K562 (cell line): ENCODE measurements at regions not wholly inside any gene's neighbourhood (a gene's known extent, or its start where the extent isn't known, plus 50 kb on each side); places are given as distances from the start of the nearest gene placed in this dataset.

ENCODE experiments used
- ATAC-seq: fragments of 200-7000 bp; cut with Tn5 transposase; 3 replicates; pipeline ENCODE4 v1.9.1; 2020; ENCODE audit warnings: moderate library complexity
- BruUV-seq: library from RNA; stranded (reverse); fragments of 400-500 nt; replicated peaks from 2 replicates; lab custom pipeline; 2021; lab: Mats Ljungman, UMichigan
- CTCF ChIA-PET: fragments of 300-600 bp; formaldehyde crosslinking; extraction: SDS; loops from one replicate; lab custom pipeline; 2021; ENCODE audit warnings: low intra/inter-chr PET ratio; lab: Yijun Ruan, JAX
- POLR2A ChIA-PET: fragments of 300-600, 350-650 bp; sonication (Branson Sonifier 250); formaldehyde crosslinking; extraction: SDS; loops from one replicate; lab custom pipeline; 2021; ENCODE audit warnings: antibody characterized with exemption, inconsistent platforms; lab: Yijun Ruan, JAX
- DNase-seq, 4 experiments: peaks; one replicate each; pipeline versions ENCODE4 v3.0.0 to v3.0.0-alpha.2; 2011 to 2018; ENCODE audit warnings: low spot score in 3 of 4, mixed read lengths in 3 of 4; ENCODE audit errors: extremely low read depth in 1 of 4
- FAIRE-seq: peaks from 2 replicates; lab custom pipeline; 2011; peaks lifted over from hg19 to GRCh38; lab: Jason Lieb, UNC
- H2AFZ ChIP-seq: 2 replicates; pipeline ENCODE4 v1.6.0; 2011; ENCODE audit warnings: low read depth, low read length, control low read depth, inconsistent platforms
- H3K27ac ChIP-seq: fragments of 200-600 bp; 3 replicates; pipeline ENCODE4 v1.8.0; 2011; ENCODE audit warnings: low read depth, mild to moderate bottlenecking, control low read depth, inconsistent platforms, low read length, moderate library complexity, mixed read lengths; ENCODE audit errors: extremely low read depth
- H3K27me3 ChIP-seq, 2 experiments: fragments of 300-600 bp in 1 of 2; 2 replicates in 1 of 2; 3 replicates in 1 of 2; pipeline versions ENCODE4 v1.6.0 to v1.8.0; 2011; ENCODE audit warnings: inconsistent platforms in 2 of 2, low read length in 2 of 2, mild to moderate bottlenecking in 1 of 2, mixed read lengths in 1 of 2, moderate library complexity in 1 of 2; ENCODE audit not compliant: control insufficient read depth in 2 of 2, insufficient read depth in 2 of 2
- H3K36me3 ChIP-seq: fragments of 300-600 bp; 3 replicates; pipeline ENCODE4 v1.8.0; 2011; ENCODE audit warnings: mild to moderate bottlenecking, low read length, inconsistent platforms; ENCODE audit not compliant: control insufficient read depth, insufficient read depth
- H3K4me1 ChIP-seq, 2 experiments: fragments of 200-600 bp in 1 of 2; replicated peaks in 1 of 2; 2 replicates in 1 of 2; 3 replicates in 1 of 2; pipeline versions ENCODE4 v1.5.1 to v1.8.0; 2011; ENCODE audit warnings: inconsistent platforms in 2 of 2, low read length in 2 of 2, mild to moderate bottlenecking in 1 of 2, mixed read lengths in 1 of 2, moderate library complexity in 1 of 2; ENCODE audit not compliant: control insufficient read depth in 2 of 2, insufficient read depth in 2 of 2
- H3K4me2 ChIP-seq: 2 replicates; pipeline ENCODE4 v1.6.1; 2011; ENCODE audit warnings: low read length, control low read depth, inconsistent platforms, mixed read lengths; ENCODE audit not compliant: insufficient read depth
- H3K4me3 ChIP-seq: fragments of 200-600 bp; sonication (generic), shearing (Covaris generic); 2 replicates; pipeline ENCODE4 v1.5.1; 2016; ENCODE audit warnings: control low read depth, inconsistent platforms
- H3K79me2 ChIP-seq: fragments of 200-600 bp; 3 replicates; pipeline ENCODE4 v1.8.0; 2011; ENCODE audit warnings: low read length, inconsistent platforms; ENCODE audit not compliant: control insufficient read depth, insufficient read depth
- H3K9ac ChIP-seq, 2 experiments: 2 replicates each; pipeline versions ENCODE4 v1.6.0 to v1.6.1; 2011; ENCODE audit warnings: low read depth in 2 of 2, low read length in 2 of 2, control low read depth in 1 of 2, inconsistent platforms in 1 of 2, mild to moderate bottlenecking in 1 of 2, mixed read lengths in 1 of 2; ENCODE audit not compliant: insufficient read depth in 1 of 2
- H3K9me1 ChIP-seq: one replicate; pipeline ENCODE4 v1.6.0; 2011; ENCODE audit warnings: inconsistent platforms, mild to moderate bottlenecking, low read length, moderate library complexity; ENCODE audit not compliant: control insufficient read depth, insufficient read depth
- H3K9me3 ChIP-seq: replicated peaks from 2 replicates; pipeline ENCODE4 v1.5.1; 2011; ENCODE audit warnings: low read depth, low read length, inconsistent platforms; ENCODE audit not compliant: control insufficient read depth, insufficient read depth
- H4K20me1 ChIP-seq: replicated peaks from 2 replicates; pipeline ENCODE4 v1.6.1; 2011; ENCODE audit warnings: low read length, inconsistent platforms, mixed read lengths; ENCODE audit not compliant: control insufficient read depth, insufficient read depth
- ASH1L ChIP-seq: fragments of 450-650 bp; IDR thresholded peaks from 2 replicates; pipeline ENCODE4 v1.6.1; 2018; ENCODE audit warnings: borderline replicate concordance, mild to moderate bottlenecking, low read depth; ENCODE audit not compliant: partially characterized antibody
- BRF2 ChIP-seq: IDR thresholded peaks from 3 replicates; pipeline ENCODE4 v1.6.1; 2011; ENCODE audit warnings: borderline replicate concordance, mild to moderate bottlenecking; ENCODE audit not compliant: insufficient read length, insufficient read depth
- ELF4 ChIP-seq: fragments of 450-650 bp; formaldehyde crosslinking; IDR thresholded peaks from 2 replicates; pipeline ENCODE4 v1.4.0; 2022; ENCODE audit warnings: missing genetic modification characterization
- FOXA3 ChIP-seq, 2 experiments: fragments of 450-650 bp in 1 of 2; sonication (generic) in 1 of 2; formaldehyde crosslinking; IDR thresholded peaks in 1 of 2; conservative IDR thresholded peaks in 1 of 2; 2 replicates each; pipeline versions ENCODE4 v1.4.0 to v1.8.0; 2020 to 2022; ENCODE audit warnings: mild to moderate bottlenecking in 2 of 2, missing genetic modification reagents in 1 of 2
- HMBOX1 ChIP-seq: sonication (generic); IDR thresholded peaks from 2 replicates; pipeline ENCODE4 v1.6.1; 2016
- HMG20B ChIP-seq: fragments of 250-450 bp; sonication (Bioruptor Pico); IDR thresholded peaks from 2 replicates; pipeline ENCODE4 v1.5.0; 2021; ENCODE audit warnings: mild to moderate bottlenecking
- LARP7 ChIP-seq: fragments of 450-650 bp; IDR thresholded peaks from 2 replicates; pipeline ENCODE4 v1.6.1; 2016
- MAFG ChIP-seq: fragments of 450-650 bp; conservative IDR thresholded peaks from 2 replicates; pipeline ENCODE4 v1.6.1; 2016; ENCODE audit warnings: missing genetic modification characterization, missing compliant biosample characterization
- MAFK ChIP-seq: IDR thresholded peaks from 2 replicates; pipeline ENCODE4 v1.6.1; 2011; ENCODE audit warnings: low read length, improper control_type of control experiment
- NFE2 ChIP-seq: IDR thresholded peaks from 2 replicates; pipeline ENCODE4 v1.6.1; 2014; ENCODE audit warnings: antibody characterized with exemption, low read depth
- SNIP1 ChIP-seq: fragments of 450-650 bp; IDR thresholded peaks from 2 replicates; pipeline ENCODE4 v1.7.1; 2017; ENCODE audit warnings: low read depth, mild to moderate bottlenecking
- ZBTB2 ChIP-seq: fragments of 450-650 bp; IDR thresholded peaks from 2 replicates; pipeline ENCODE4 v1.6.1; 2016; ENCODE audit warnings: antibody characterized with exemption
- ZNF3 ChIP-seq: fragments of 250-450 bp; sonication (Bioruptor Pico); IDR thresholded peaks from 2 replicates; pipeline ENCODE4 v1.5.0; 2021; ENCODE audit warnings: mild to moderate bottlenecking, moderate library complexity
- ZNF436 ChIP-seq: fragments of 250-450, 450-650 bp; sonication (Bioruptor Pico); formaldehyde crosslinking; IDR thresholded peaks from 2 replicates; pipeline ENCODE4 v1.7.0; 2020; ENCODE audit warnings: mild to moderate bottlenecking
- ZNF644 ChIP-seq: fragments of 200-800 bp; sonication (Bioruptor generic); IDR thresholded peaks from 2 replicates; pipeline ENCODE4 v1.6.1; 2016; ENCODE audit warnings: low read depth, missing genetic modification characterization, missing compliant biosample characterization
- WGBS: fragments of 100-300 bp; shearing (Covaris generic); methylation state at CpG from one replicate; pipeline ENCODE4 v1.1.6; 2016; ENCODE audit warnings: low coverage, mixed read lengths; ENCODE audit not compliant: insufficient coverage; ENCODE audit errors: missing lambda C conversion rate; 5-methylcytosine and 5-hydroxymethylcytosine counted together
- in situ Hi-C: fragments of 300-500 bp; cut with MboI; formaldehyde crosslinking; loops from 4 replicates; pipeline ENCODE4 v1.15.0; 2018; ENCODE audit warnings: inconsistent platforms, mixed read lengths
- intact Hi-C: fragments of 100-400 bp; cut with micrococcal nuclease; formaldehyde crosslinking; loops from 2 replicates; pipeline ENCODE4 v1.14.2; 2022
- TF ChIP-seq, protein P1 (sequence below): sonication (generic); formaldehyde crosslinking; IDR thresholded peaks from 2 replicates; pipeline ENCODE4 v1.8.0; 2022; ENCODE audit warnings: mild to moderate bottlenecking, missing genetic modification reagents

DNA sequence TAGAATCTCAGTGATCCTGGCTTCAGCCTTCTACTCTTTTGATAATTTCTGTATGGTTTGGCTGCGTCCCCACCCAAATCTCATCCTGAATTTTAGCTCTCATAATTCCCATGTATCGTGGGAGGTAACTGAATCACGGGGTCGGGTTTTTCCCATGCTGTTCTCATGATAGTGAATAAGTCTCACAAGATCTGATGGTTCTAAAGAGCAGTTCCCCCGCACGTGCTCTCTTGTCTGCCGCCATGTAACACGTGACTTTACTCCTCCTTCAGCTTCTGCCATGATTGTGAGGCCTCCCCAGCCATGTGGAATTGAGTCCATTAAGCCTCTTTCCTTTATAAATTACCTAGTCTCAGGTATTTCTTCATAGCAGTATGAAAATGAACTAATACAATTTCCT is 507.2 kb downstream of the CDH26 start (continued):
- TF ChIP-seq ELF4 (CRISPR knock-in tag) (no peak), MAFK (no peak), HMBOX1 (no peak), ASH1L (no peak)
- TF ChIP-seq, protein P1, sequence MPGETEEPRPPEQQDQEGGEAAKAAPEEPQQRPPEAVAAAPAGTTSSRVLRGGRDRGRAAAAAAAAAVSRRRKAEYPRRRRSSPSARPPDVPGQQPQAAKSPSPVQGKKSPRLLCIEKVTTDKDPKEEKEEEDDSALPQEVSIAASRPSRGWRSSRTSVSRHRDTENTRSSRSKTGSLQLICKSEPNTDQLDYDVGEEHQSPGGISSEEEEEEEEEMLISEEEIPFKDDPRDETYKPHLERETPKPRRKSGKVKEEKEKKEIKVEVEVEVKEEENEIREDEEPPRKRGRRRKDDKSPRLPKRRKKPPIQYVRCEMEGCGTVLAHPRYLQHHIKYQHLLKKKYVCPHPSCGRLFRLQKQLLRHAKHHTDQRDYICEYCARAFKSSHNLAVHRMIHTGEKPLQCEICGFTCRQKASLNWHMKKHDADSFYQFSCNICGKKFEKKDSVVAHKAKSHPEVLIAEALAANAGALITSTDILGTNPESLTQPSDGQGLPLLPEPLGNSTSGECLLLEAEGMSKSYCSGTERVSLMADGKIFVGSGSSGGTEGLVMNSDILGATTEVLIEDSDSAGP: no peak

DNA sequence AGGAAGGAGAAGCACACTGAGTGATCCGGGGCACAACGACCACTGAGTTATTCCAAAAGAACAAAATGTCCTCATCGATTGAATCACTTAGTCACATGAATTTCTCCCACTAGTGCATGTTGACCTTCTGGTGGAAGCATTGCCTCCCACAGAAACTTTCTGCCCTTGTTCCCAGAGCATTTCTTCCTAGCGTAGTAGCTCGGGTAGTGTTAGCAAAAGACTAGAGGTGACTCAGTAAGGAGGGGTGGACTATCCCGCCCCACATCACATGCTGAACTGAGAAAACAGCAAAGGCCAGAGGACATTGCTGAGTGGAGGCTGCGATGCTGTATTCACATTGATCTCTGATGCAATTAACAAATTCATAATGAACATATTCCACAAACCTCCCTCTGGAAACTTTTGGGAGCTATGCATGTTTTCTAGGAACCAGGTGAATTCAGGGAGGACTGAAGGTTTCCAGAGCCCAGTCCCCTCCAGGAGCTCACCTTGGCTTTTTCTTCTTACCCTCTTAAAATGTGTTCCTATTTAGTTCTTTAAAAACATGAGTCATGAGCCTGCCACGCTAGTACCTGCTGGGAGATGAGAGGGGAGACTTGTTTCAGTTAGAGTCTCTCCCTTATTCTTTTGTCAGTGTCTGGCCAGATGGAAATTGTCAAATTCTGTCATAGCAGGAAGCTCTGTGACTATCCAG is 507.9 kb downstream of the CDH26 start:
- DNase-seq: no peak
- no peaks in the 10 kb centered on the region for H4K20me1 ChIP-seq
- in situ Hi-C loops: no loop called here
- no peaks in the 10 kb centered on the region for H3K9me1 ChIP-seq
- no peaks in the 10 kb centered on the region for H3K27me3 ChIP-seq
- CTCF ChIA-PET: no interaction called here
- H3K9ac ChIP-seq: no peak overlapping the region
- H2AFZ ChIP-seq: no peak overlapping the region
- H3K4me3 ChIP-seq: no peak overlapping the region
- no peaks in the 10 kb centered on the region for H3K36me3 ChIP-seq
- no peak overlapping the region for H3K27ac ChIP-seq
- no peaks in the 10 kb centered on the region for H3K79me2 ChIP-seq
- POLR2A ChIA-PET: interaction anchor here (0.7 to 1.0 kb wide), 2 partner anchors 16 to 884 kb away, joined by 3 to 4 read pairs; no protein-coding TSS in a partner anchor
- intact Hi-C loops: no loop called here
- no peak for FAIRE-seq
- no TSS peak for BruUV-seq
- under 1% methylated on average over 8 of the region's 8 CpGs for WGBS
- no peak for ATAC-seq
- H3K4me1 ChIP-seq: no peaks in the 10 kb centered on the region
- H3K9me3 ChIP-seq: no peaks in the 10 kb centered on the region
- no peak overlapping the region for H3K4me2 ChIP-seq
- TF ChIP-seq NFE2: no peak
- no peak for TF ChIP-seq LARP7
- no peak for TF ChIP-seq ZNF436 (CRISPR knock-in tag)
- no peak for TF ChIP-seq MAFG
- no peak for TF ChIP-seq BRF2
- TF ChIP-seq ZNF3 (CRISPR knock-in tag): no peak
- TF ChIP-seq SNIP1: no peak
- TF ChIP-seq ZBTB2: no peak
- TF ChIP-seq ZNF644 (tag): no peak
- TF ChIP-seq HMG20B (CRISPR knock-in tag): no peak
- TF ChIP-seq FOXA3 (CRISPR knock-in tag; conservative IDR thresholded peaks at IDR 0.05 in 1 of 2, IDR thresholded peaks at IDR 0.05 in 1 of 2): no peak
